HepG2 (cell line): ENCODE measurements at regions not wholly inside any gene's neighbourhood (a gene's known extent, or its start where the extent isn't known, plus 50 kb on each side); places are given as distances from the start of the nearest gene placed in this dataset.

Experiments used
- ATAC-seq: fragments of 200-7000 bp; cut with Tn5 transposase; 3 replicates; pipeline ENCODE4 v1.9.1; 2020; ENCODE audit warnings: mild to moderate bottlenecking, moderate library complexity
- BruUV-seq: library from RNA; stranded (reverse); fragments of 400-500 nt; replicated peaks from 2 replicates; lab custom pipeline; 2021; lab: Mats Ljungman, UMichigan
- CTCF ChIA-PET: fragments of 300-600 bp; formaldehyde crosslinking; extraction: SDS; loops from one replicate; lab custom pipeline; 2021; ENCODE audit warnings: low total read pairs, inconsistent platforms, low intra/inter-chr PET ratio; lab: Yijun Ruan, JAX
- POLR2A ChIA-PET: fragments of 350-600 bp; sonication (Branson Sonifier 250); formaldehyde crosslinking; loops from one replicate; lab custom pipeline; 2020; ENCODE audit warnings: antibody characterized with exemption, inconsistent platforms; lab: Yijun Ruan, JAX
- DNase-seq: peaks from one replicate; pipeline ENCODE4 v3.0.0-alpha.2; 2015; ENCODE audit warnings: low spot score
- FAIRE-seq: peaks from 3 replicates; lab custom pipeline; 2011; peaks lifted over from hg19 to GRCh38; lab: Jason Lieb, UNC
- H2AFZ ChIP-seq: one replicate; pipeline ENCODE4 v1.6.1; 2011; ENCODE audit warnings: low read length, inconsistent platforms
- H3K27ac ChIP-seq: fragments of 300-600 bp; 3 replicates; pipeline ENCODE4 v1.8.0; 2011; ENCODE audit warnings: mixed run types, mild to moderate bottlenecking, mixed read lengths, low read length, inconsistent platforms; ENCODE audit not compliant: insufficient read depth; ENCODE audit errors: extremely low read length
- H3K27me3 ChIP-seq, 2 experiments: fragments of 200-600 bp in 1 of 2; 2 replicates in 1 of 2; 3 replicates in 1 of 2; pipeline versions ENCODE4 v1.6.0 to v1.8.0; 2011; ENCODE audit warnings: low read length in 2 of 2, mild to moderate bottlenecking in 2 of 2, moderate library complexity in 2 of 2, inconsistent platforms in 1 of 2; ENCODE audit not compliant: insufficient read depth in 2 of 2, control insufficient read depth in 1 of 2
- H3K36me3 ChIP-seq, 2 experiments: fragments of 200-600 bp in 1 of 2; replicated peaks in 1 of 2; 2 replicates in 1 of 2; 3 replicates in 1 of 2; pipeline versions ENCODE4 v1.5.1 to v1.8.0; 2011; ENCODE audit warnings: low read length in 2 of 2, inconsistent platforms in 1 of 2; ENCODE audit not compliant: insufficient read depth in 2 of 2, control insufficient read depth in 1 of 2
- H3K4me1 ChIP-seq: 2 replicates; pipeline ENCODE4 v1.5.1; 2012; ENCODE audit warnings: low read length, inconsistent platforms; ENCODE audit not compliant: insufficient read depth
- H3K4me2 ChIP-seq: 2 replicates; pipeline ENCODE4 v1.6.0; 2011; ENCODE audit warnings: low read depth, low read length, inconsistent platforms
- H3K4me3 ChIP-seq, 3 experiments: fragments of 200-600 bp in 1 of 3; sonication (generic), shearing (Covaris generic) in 1 of 3; replicated peaks in 1 of 3; 2 replicates each; pipeline ENCODE4 v1.5.1; 2011 to 2016; ENCODE audit warnings: low read length in 3 of 3, inconsistent platforms in 2 of 3, low read depth in 2 of 3, mild to moderate bottlenecking in 2 of 3, control low read depth in 1 of 3, mixed read lengths in 1 of 3; ENCODE audit not compliant: insufficient read depth in 1 of 3
- H3K79me2 ChIP-seq: one replicate; pipeline ENCODE4 v1.6.1; 2011; ENCODE audit warnings: low read length, inconsistent platforms; ENCODE audit not compliant: insufficient read depth
- H3K9ac ChIP-seq: 2 replicates; pipeline ENCODE4 v1.6.0; 2011; ENCODE audit warnings: mild to moderate bottlenecking, low read depth, low read length, inconsistent platforms; ENCODE audit not compliant: insufficient read depth
- H3K9me3 ChIP-seq: 2 replicates; pipeline ENCODE4 v1.5.1; 2012; ENCODE audit warnings: mild to moderate bottlenecking, low read length
- H4K20me1 ChIP-seq: 2 replicates; pipeline ENCODE4 v1.6.0; 2011; ENCODE audit warnings: inconsistent platforms, mild to moderate bottlenecking, low read length, moderate library complexity; ENCODE audit not compliant: insufficient read depth
- CREBL2 ChIP-seq: sonication (generic); formaldehyde crosslinking; IDR thresholded peaks from 2 replicates; pipeline ENCODE4 v1.8.1; 2023; ENCODE audit warnings: missing genetic modification reagents, mild to moderate bottlenecking, borderline replicate concordance
- GPBP1L1 ChIP-seq: sonication (generic); formaldehyde crosslinking; IDR thresholded peaks from 2 replicates; pipeline ENCODE4 v1.5.0; 2020; ENCODE audit warnings: mild to moderate bottlenecking, missing genetic modification reagents
- HNF1A ChIP-seq, 2 experiments: sonication (generic) in 1 of 2; formaldehyde crosslinking in 1 of 2; IDR thresholded peaks; 2 replicates each; pipeline versions ENCODE4 v1.4.0 to v1.6.1; 2016 to 2020; ENCODE audit warnings: borderline replicate concordance in 1 of 2, low read depth in 1 of 2, mild to moderate bottlenecking in 1 of 2, missing genetic modification reagents in 1 of 2
- HNF1B ChIP-seq: sonication (generic); formaldehyde crosslinking; IDR thresholded peaks from 2 replicates; pipeline ENCODE4 v1.5.1; 2020; ENCODE audit warnings: mild to moderate bottlenecking, moderate library complexity, missing genetic modification reagents
- NFE2L1 ChIP-seq: sonication (generic); formaldehyde crosslinking; IDR thresholded peaks from 2 replicates; pipeline ENCODE4 v1.4.0; 2020; ENCODE audit warnings: missing genetic modification reagents, mild to moderate bottlenecking, borderline replicate concordance
- NONO ChIP-seq, 2 experiments: fragments of 450-650 bp in 1 of 2; sonication (generic) in 1 of 2; formaldehyde crosslinking in 1 of 2; IDR thresholded peaks in 1 of 2; conservative IDR thresholded peaks in 1 of 2; 2 replicates each; pipeline versions ENCODE4 v1.6.1 to v1.8.0; 2017 to 2022; ENCODE audit warnings: mild to moderate bottlenecking in 1 of 2, missing genetic modification reagents in 1 of 2, moderate library complexity in 1 of 2
- NR2F2 ChIP-seq: IDR thresholded peaks from 2 replicates; pipeline ENCODE4 v1.6.1; 2012; ENCODE audit warnings: low read depth, inconsistent platforms, borderline replicate concordance
- NR3C1 ChIP-seq: sonication (generic); formaldehyde crosslinking; IDR thresholded peaks from 2 replicates; pipeline ENCODE4 v1.4.0; 2020; ENCODE audit warnings: missing genetic modification reagents
- POLR2A ChIP-seq, 2 experiments: IDR thresholded peaks; 2 replicates each; pipeline ENCODE4 v1.6.1; 2011; ENCODE audit warnings: low read depth in 2 of 2, low read length in 2 of 2, mild to moderate bottlenecking in 1 of 2, moderate library complexity in 1 of 2; ENCODE audit not compliant: insufficient read depth in 1 of 2
- RARG ChIP-seq: sonication (generic); formaldehyde crosslinking; IDR thresholded peaks from 2 replicates; pipeline ENCODE4 v1.4.0; 2020; ENCODE audit warnings: low read depth, mild to moderate bottlenecking, missing genetic modification reagents
- RBAK ChIP-seq: sonication (generic); formaldehyde crosslinking; IDR thresholded peaks from 2 replicates; pipeline ENCODE4 v1.5.1; 2020; ENCODE audit warnings: mild to moderate bottlenecking, missing genetic modification reagents
- RBM39 ChIP-seq: fragments of 200-400 bp; formaldehyde crosslinking; IDR thresholded peaks from one replicate; pipeline ENCODE4 v1.6.1; 2018; ENCODE audit warnings: antibody characterized with exemption, mild to moderate bottlenecking, low read depth, low read length; ENCODE audit not compliant: poor library complexity, severe bottlenecking
- RFX3 ChIP-seq: IDR thresholded peaks from 2 replicates; pipeline ENCODE4 v1.6.1; 2016; ENCODE audit warnings: missing biosample characterization, missing genetic modification reagents
- SMAD3 ChIP-seq: sonication (generic); formaldehyde crosslinking; IDR thresholded peaks from 2 replicates; pipeline ENCODE4 v1.4.0; 2020; ENCODE audit warnings: missing genetic modification reagents
- ZNF430 ChIP-seq: sonication (generic); formaldehyde crosslinking; IDR thresholded peaks from 2 replicates; pipeline ENCODE4 v1.9.0; 2021; ENCODE audit warnings: mild to moderate bottlenecking, missing genetic modification reagents
- ZNF678 ChIP-seq: sonication (generic); formaldehyde crosslinking; IDR thresholded peaks from 2 replicates; pipeline ENCODE4 v1.4.0; 2020; ENCODE audit warnings: mild to moderate bottlenecking, missing genetic modification reagents
- WGBS: methylation state at CpG from one replicate; pipeline ENCODE4 v1.1.6; 2017; ENCODE audit warnings: low lambda C conversion rate; 5-methylcytosine and 5-hydroxymethylcytosine counted together
- in situ Hi-C: cut with HindIII; loops from 2 replicates; pipeline ENCODE4 v1.10.0; 2017; ENCODE audit warnings: low pct_unique_long_range_greater_than_20kb; ENCODE audit not compliant: extremely low pct_ligation_motif_present
- intact Hi-C: fragments of 100-400 bp; cut with micrococcal nuclease; formaldehyde crosslinking; loops from one replicate; pipeline ENCODE4 v1.10.0; 2022; ENCODE audit not compliant: unreplicated experiment

- no peak for FAIRE-seq
- H3K4me3 ChIP-seq = no peak overlapping the region
- CTCF ChIA-PET = no interaction called here
- TF ChIP-seq ZNF678 (no peak), RARG (CRISPR knock-in tag) (no peak), RFX3 (CRISPR knock-in tag) (no peak), POLR2A (IDR thresholded peaks at IDR 0.05; ENCODE audit: insufficient read depth in 1 of 2, low read depth in 2 of 2, low read length in 2 of 2) (no peak), HNF1A (IDR thresholded peaks at IDR 0.05; ENCODE audit: low read depth) (no peak), HNF1A (CRISPR knock-in tag; IDR thresholded peaks at IDR 0.05; ENCODE audit: borderline replicate concordance) (no peak), ZNF430 (CRISPR knock-in tag) (no peak), NR3C1 (no peak), RBAK (CRISPR knock-in tag) (no peak), NFE2L1 (CRISPR knock-in tag) (no peak), CREBL2 (CRISPR knock-in tag) (no peak), HNF1B (no peak), RBM39 (no peak), NR2F2 (no peak), SMAD3 (CRISPR knock-in tag) (no peak), NONO (IDR thresholded peaks at IDR 0.05) (no peak), NONO (CRISPR knock-in tag; conservative IDR thresholded peaks at IDR 0.05) (no peak), GPBP1L1 (CRISPR knock-in tag) (no peak)
- TF ChIP-seq, all 625 proteins: peak for 0
- intact Hi-C loops = no loop called here
- Histone ChIP-seq H3K9ac (no peak overlapping the region), H3K4me2 (no peak overlapping the region), H2AFZ (no peak overlapping the region), H3K9me3 (no peaks in the 10 kb centered on the region), H3K27ac (no peak overlapping the region), H3K79me2 (no peaks in the 10 kb centered on the region), H4K20me1 (no peaks in the 10 kb centered on the region), H3K36me3 (no peaks in the 10 kb centered on the region), H3K27me3 (peaks cover 5 to 49% of the 10 kb centered on the region in 2 experiments), H3K4me1 (peaks cover 27% of the 10 kb centered on the region)
- ATAC-seq = no peak
- POLR2A ChIA-PET = no interaction called here
- 23% methylated on average over 8 of the region's 8 CpGs for WGBS
- no TSS peak for BruUV-seq
- in situ Hi-C loops = no loop called here
- no peak for DNase-seq
Measured at GRCh38 chr2:242001853-242002252, 132.3 kb downstream of the RTP5 start.
